CD4-positive, alpha-beta memory T cell (primary cell): ENCODE measurements at regions not wholly inside any gene's neighbourhood (a gene's known extent, or its start where the extent isn't known, plus 50 kb on each side); places are given as distances from the start of the nearest gene placed in this dataset.

ENCODE experiments used
- CTCF ChIA-PET: fragments of 350-600 bp; sonication (Branson Sonifier 250); formaldehyde crosslinking; loops from one replicate; lab custom pipeline; 2021; ENCODE audit warnings: inconsistent platforms; ENCODE audit not compliant: partially characterized antibody; lab: Charles Lee
- POLR2A ChIA-PET: fragments of 350-600 bp; sonication (Branson Sonifier 250); formaldehyde crosslinking; loops from one replicate; lab custom pipeline; 2021; ENCODE audit not compliant: partially characterized antibody; lab: Charles Lee
- DNase-seq, 5 donors: peaks; one replicate each; pipeline versions ENCODE4 v3.0.0 to v3.0.0-alpha.2; 2020 to 2022; ENCODE audit warnings: mixed read lengths in 1 of 5
- H3K27ac ChIP-seq: one replicate; pipeline ENCODE4 v1.7.0; 2013; ENCODE audit warnings: low read depth, low read length
- H3K27me3 ChIP-seq: 2 replicates; pipeline ENCODE4 v1.7.0; 2013; ENCODE audit warnings: mild to moderate bottlenecking, low read length, moderate library complexity; ENCODE audit not compliant: insufficient read depth
- H3K36me3 ChIP-seq: 2 replicates; pipeline ENCODE4 v1.7.0; 2013; ENCODE audit warnings: mild to moderate bottlenecking, low read length, moderate library complexity; ENCODE audit not compliant: insufficient read depth
- H3K4me1 ChIP-seq: 2 replicates; pipeline ENCODE4 v1.7.0; 2013; ENCODE audit warnings: mild to moderate bottlenecking, low read length, moderate library complexity; ENCODE audit not compliant: insufficient read depth
- H3K4me3 ChIP-seq, 2 donors: one replicate each; pipeline ENCODE4 v1.7.0; 2013; ENCODE audit warnings: low read length in 2 of 2, mild to moderate bottlenecking in 1 of 2
- H3K9me3 ChIP-seq, 2 donors: one replicate each; pipeline ENCODE4 v1.7.0; 2013; ENCODE audit warnings: low read length in 2 of 2, control low read depth in 1 of 2; ENCODE audit not compliant: control insufficient read depth in 1 of 2
- H3K27ac Mint-ChIP-seq, 7 donors: one replicate each; pipeline ENCODE4 v1.8.0; 2020 to 2021; ENCODE audit warnings: mixed read lengths in 7 of 7, mild to moderate bottlenecking in 6 of 7, inconsistent platforms in 3 of 7, moderate library complexity in 3 of 7
- H3K27me3 Mint-ChIP-seq, 2 donors: one replicate each; pipeline ENCODE4 v1.8.0; 2020 to 2021; ENCODE audit warnings: mixed read lengths in 2 of 2
- H3K36me3 Mint-ChIP-seq, 2 donors: one replicate each; pipeline ENCODE4 v1.8.0; 2020 to 2021; ENCODE audit warnings: mixed read lengths in 2 of 2, inconsistent platforms in 1 of 2, mild to moderate bottlenecking in 1 of 2
- H3K4me1 Mint-ChIP-seq, 4 donors: one replicate each; pipeline ENCODE4 v1.8.0; 2020 to 2021; ENCODE audit warnings: mixed read lengths in 4 of 4, mild to moderate bottlenecking in 1 of 4
- H3K4me3 Mint-ChIP-seq, 8 donors: one replicate each; pipeline ENCODE4 v1.8.0; 2020 to 2021; ENCODE audit warnings: mixed read lengths in 8 of 8, mild to moderate bottlenecking in 7 of 8, moderate library complexity in 6 of 8, inconsistent platforms in 3 of 8
- H3K9me3 Mint-ChIP-seq, 8 donors: one replicate each; pipeline ENCODE4 v1.8.0; 2020 to 2021; ENCODE audit warnings: mixed read lengths in 8 of 8, mild to moderate bottlenecking in 5 of 8, inconsistent platforms in 3 of 8, moderate library complexity in 1 of 8
- intact Hi-C: fragments of 100-400 bp; cut with micrococcal nuclease; formaldehyde crosslinking; loops from one replicate; pipeline ENCODE4 v1.15.1; 2023

DNA sequence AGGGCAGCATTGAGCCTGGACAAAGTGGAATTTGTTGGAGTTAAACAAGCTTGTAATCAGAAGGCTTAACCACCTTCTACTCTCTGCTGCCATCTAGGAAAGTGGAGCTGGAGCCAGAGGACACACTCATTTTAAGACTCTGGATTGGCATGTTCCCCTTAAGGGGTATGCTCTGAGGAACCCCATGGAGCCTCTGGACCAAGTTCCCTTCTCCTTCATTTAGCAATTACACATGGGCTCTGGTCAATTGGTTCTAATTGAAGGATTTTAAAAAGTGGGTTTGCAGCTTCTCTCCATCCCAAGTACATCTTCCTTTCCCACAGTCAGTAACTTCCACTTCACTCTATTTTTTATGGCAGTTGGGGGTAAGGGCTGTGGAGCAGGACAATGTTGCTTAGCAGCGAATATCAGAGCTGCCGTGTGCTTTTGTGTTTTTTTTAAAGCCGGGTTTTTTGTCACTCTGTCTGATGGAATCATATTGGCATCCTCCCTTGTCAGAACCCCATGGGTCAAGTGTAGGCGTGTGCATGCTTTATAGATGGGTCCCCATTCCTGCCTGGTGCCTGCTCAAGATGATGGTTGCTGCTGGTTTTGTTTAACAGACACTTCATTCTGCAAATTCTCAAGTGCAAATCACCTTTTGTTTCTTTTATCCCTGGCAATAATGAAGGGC is 330.7 kb upstream of the ADAMTSL1 start:
- H3K4me1 Mint-ChIP-seq: no peaks in the 10 kb centered on the region
- Histone ChIP-seq H3K27me3 (no peaks in the 10 kb centered on the region), H3K4me3 (no peak overlapping the region), H3K4me1 (no peaks in the 10 kb centered on the region), H3K9me3 (no peaks in the 10 kb centered on the region), H3K36me3 (no peaks in the 10 kb centered on the region), H3K27ac (no peak overlapping the region)
- no peaks in the 10 kb centered on the region for H3K36me3 Mint-ChIP-seq
- CTCF ChIA-PET: interaction anchor here (1.1 kb wide), 1 partner anchor 14 kb away, joined by 3 read pairs; no protein-coding TSS in a partner anchor
- H3K4me3 Mint-ChIP-seq: no peak overlapping the region
- H3K27ac Mint-ChIP-seq: no peak overlapping the region
- no peak for DNase-seq
- POLR2A ChIA-PET: no interaction called here
- no peaks in the 10 kb centered on the region for H3K27me3 Mint-ChIP-seq
- intact Hi-C loops: no loop called here
- H3K9me3 Mint-ChIP-seq: peaks cover 0 to 2% (median 0%) of the 10 kb centered on the region in 8 donors

DNA sequence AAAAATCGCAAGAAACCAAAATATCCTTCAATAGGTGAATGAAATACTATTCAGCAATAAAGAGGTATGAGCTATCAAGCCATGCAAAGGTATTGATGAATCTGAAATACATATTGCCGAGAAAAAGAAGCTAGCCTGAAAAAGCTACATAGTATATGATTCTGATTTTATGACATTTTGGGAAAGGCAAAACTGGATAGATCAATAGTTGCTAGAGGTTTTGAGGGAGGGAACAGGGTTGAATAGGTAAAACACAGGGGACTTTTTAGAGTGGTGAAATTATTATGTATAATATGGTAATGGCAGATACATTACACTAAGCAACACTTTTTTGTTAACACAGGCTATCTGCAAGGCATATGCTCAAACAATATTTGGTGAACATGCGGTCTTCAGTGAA is 327.6 kb upstream of the ADAMTSL1 start:
- no peak overlapping the region for H3K27ac ChIP-seq
- no peaks in the 10 kb centered on the region for H3K9me3 ChIP-seq
- H3K27me3 ChIP-seq: no peaks in the 10 kb centered on the region
- H3K4me1 ChIP-seq: no peaks in the 10 kb centered on the region
- no peaks in the 10 kb centered on the region for H3K36me3 ChIP-seq
- Mint-ChIP-seq H3K4me3 (no peak overlapping the region), H3K36me3 (no peaks in the 10 kb centered on the region), H3K27me3 (no peaks in the 10 kb centered on the region), H3K27ac (no peak overlapping the region), H3K4me1 (no peaks in the 10 kb centered on the region), H3K9me3 (peaks cover 0 to 2% (median 0%) of the 10 kb centered on the region in 8 donors)
- ChIA-PET POLR2A (no interaction called here), CTCF (no interaction called here)
- H3K4me3 ChIP-seq: no peak overlapping the region
- no peak for DNase-seq
- intact Hi-C loops: no loop called here

DNA sequence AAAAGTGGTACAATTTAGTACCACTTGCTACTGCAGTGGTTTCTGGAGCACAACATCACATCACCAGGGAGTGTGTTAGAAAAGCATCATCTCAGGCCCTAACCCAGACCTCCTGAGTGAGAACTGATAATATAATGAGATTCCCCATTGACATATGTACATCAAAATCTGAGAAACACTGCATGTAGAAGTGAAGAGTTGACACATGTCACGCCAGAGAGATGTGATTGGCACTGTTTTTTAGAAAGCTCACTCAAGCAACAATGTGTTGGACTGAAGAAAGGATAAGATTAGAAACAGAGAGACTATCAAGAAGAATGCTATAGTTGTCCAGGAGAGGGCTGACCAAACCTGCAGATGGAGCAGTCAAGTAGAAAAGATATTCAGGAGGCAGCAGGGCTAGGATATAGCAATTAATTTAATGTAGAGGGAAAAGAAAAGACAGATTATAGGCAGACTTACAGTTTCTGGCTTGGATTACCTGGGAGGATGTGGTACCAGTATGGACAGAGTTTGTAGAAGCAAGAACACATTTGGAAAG is 324.4 kb upstream of the ADAMTSL1 start:
- H3K27ac Mint-ChIP-seq: no peak overlapping the region
- intact Hi-C loops: no loop called here
- H3K27me3 Mint-ChIP-seq: no peaks in the 10 kb centered on the region
- no peaks in the 10 kb centered on the region for H3K4me1 ChIP-seq
- no peaks in the 10 kb centered on the region for H3K36me3 Mint-ChIP-seq
- ChIA-PET POLR2A (no interaction called here), CTCF (no interaction called here)
- no peaks in the 10 kb centered on the region for H3K9me3 ChIP-seq
- H3K27me3 ChIP-seq: no peaks in the 10 kb centered on the region
- H3K36me3 ChIP-seq: no peaks in the 10 kb centered on the region
- H3K4me3 Mint-ChIP-seq: no peak overlapping the region
- no peak overlapping the region for H3K27ac ChIP-seq
- H3K9me3 Mint-ChIP-seq: no peaks in the 10 kb centered on the region
- no peak for DNase-seq
- no peak overlapping the region for H3K4me3 ChIP-seq
- H3K4me1 Mint-ChIP-seq: no peaks in the 10 kb centered on the region

DNA sequence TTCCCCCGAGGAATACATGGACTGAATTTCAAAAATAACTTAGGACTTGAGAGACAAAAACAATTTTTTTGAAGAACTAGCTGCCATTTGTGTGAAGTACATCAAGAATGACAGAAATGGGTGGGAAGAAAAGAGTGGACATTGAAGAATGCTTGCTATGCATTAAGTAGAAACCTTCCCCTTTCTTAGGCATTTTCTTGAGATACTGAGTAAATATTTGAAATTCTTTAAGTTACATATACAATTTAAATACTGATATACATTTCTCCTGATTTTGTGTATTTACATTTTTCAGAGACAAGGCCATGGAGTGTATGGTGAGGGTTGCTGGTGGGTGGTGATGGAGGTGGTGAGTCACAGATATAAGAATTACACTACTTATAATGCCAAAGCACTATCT is 319.3 kb upstream of the ADAMTSL1 start:
- Histone ChIP-seq H3K36me3 (no peaks in the 10 kb centered on the region), H3K27ac (no peak overlapping the region), H3K4me1 (no peaks in the 10 kb centered on the region), H3K9me3 (no peaks in the 10 kb centered on the region), H3K27me3 (no peaks in the 10 kb centered on the region), H3K4me3 (no peak overlapping the region)
- intact Hi-C loops: no loop called here
- no peaks in the 10 kb centered on the region for H3K36me3 Mint-ChIP-seq
- H3K9me3 Mint-ChIP-seq: peaks cover 0 to 6% (median 0%) of the 10 kb centered on the region in 8 donors
- H3K27me3 Mint-ChIP-seq: no peaks in the 10 kb centered on the region
- H3K4me3 Mint-ChIP-seq: no peak overlapping the region
- H3K4me1 Mint-ChIP-seq: no peaks in the 10 kb centered on the region
- no peak overlapping the region for H3K27ac Mint-ChIP-seq
- ChIA-PET POLR2A (no interaction called here), CTCF (no interaction called here)
- no peak for DNase-seq

DNA sequence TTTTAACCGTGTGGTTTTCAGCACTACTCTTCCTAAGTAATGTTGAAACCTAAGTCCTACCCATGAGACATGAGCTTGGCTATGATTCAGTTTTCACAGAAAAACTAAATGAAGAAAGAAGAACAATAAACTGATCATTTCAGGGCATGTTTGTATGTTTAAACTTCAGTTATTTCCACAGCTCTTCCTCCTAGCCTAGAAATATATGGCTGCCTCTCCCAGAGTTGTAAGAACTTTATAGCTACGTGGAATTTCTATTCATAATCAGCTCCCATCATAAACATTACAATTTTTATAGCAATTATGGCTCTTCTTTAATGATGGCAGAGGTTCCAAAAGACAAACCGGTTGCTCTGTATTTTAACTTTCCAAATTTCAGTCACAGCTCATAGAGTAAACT is 314.7 kb upstream of the ADAMTSL1 start:
- DNase-seq: no peak
- Histone ChIP-seq H3K4me1 (no peaks in the 10 kb centered on the region), H3K36me3 (no peaks in the 10 kb centered on the region), H3K9me3 (no peaks in the 10 kb centered on the region), H3K4me3 (no peak overlapping the region), H3K27me3 (no peaks in the 10 kb centered on the region), H3K27ac (no peak overlapping the region)
- H3K4me1 Mint-ChIP-seq: no peaks in the 10 kb centered on the region
- peaks cover 0 to 2% of the 10 kb centered on the region in 2 donors for H3K27me3 Mint-ChIP-seq
- ChIA-PET CTCF (no interaction called here), POLR2A (no interaction called here)
- H3K27ac Mint-ChIP-seq: no peak overlapping the region
- H3K4me3 Mint-ChIP-seq: no peak overlapping the region
- H3K36me3 Mint-ChIP-seq: no peaks in the 10 kb centered on the region
- intact Hi-C loops: no loop called here
- peaks cover 0 to 6% (median under 1%) of the 10 kb centered on the region in 8 donors for H3K9me3 Mint-ChIP-seq

DNA sequence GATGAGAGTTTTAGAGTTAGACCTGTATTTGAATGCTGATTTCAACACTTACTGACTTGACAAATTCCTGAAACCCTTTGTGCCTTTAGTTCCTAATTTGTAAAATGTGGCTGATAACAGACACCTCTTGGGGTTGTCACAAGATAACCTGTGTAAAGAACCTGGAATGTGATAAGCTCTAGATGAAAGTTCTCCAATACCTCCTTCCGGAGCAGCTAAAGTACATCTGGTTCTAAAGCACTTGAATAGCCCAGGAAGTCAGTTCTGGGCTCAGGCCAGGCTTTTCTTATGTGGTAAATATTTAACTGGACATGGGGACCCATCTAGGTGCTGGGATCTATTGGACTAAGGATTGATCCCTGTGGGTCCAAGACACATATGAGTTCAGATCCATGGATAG is 310.8 kb upstream of the ADAMTSL1 start:
- Mint-ChIP-seq H3K36me3 (no peaks in the 10 kb centered on the region), H3K27ac (no peak overlapping the region), H3K4me3 (no peak overlapping the region), H3K4me1 (no peaks in the 10 kb centered on the region), H3K9me3 (peaks cover 0 to 6% (median 1%) of the 10 kb centered on the region in 8 donors), H3K27me3 (peaks cover 0 to 2% of the 10 kb centered on the region in 2 donors)
- no peaks in the 10 kb centered on the region for H3K27me3 ChIP-seq
- H3K9me3 ChIP-seq: no peaks in the 10 kb centered on the region
- ChIA-PET CTCF (no interaction called here), POLR2A (no interaction called here)
- no peaks in the 10 kb centered on the region for H3K36me3 ChIP-seq
- H3K4me3 ChIP-seq: no peak overlapping the region
- no peaks in the 10 kb centered on the region for H3K4me1 ChIP-seq
- no peak for DNase-seq
- H3K27ac ChIP-seq: no peak overlapping the region
- intact Hi-C loops: no loop called here

DNA sequence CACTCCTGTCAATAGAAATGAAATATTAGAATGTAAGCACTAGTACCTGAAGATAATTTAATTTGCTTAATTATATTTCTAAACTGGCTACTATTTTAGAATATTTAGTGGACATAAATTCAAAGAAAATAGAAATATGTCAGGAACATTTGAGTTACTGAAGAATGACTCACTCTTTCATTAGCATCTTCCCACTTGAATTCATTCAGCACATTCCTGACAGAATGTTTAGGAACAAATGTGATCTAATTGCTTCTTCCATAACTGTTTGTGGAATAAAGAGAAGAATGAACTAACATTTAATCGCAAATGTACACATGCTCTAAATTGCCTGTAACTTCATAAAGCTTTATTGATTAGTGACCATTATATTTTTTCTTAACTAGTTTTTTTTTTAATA is 306.2 kb upstream of the ADAMTSL1 start:
- Mint-ChIP-seq H3K4me3 (no peak overlapping the region), H3K27me3 (peaks cover 0 to 2% of the 10 kb centered on the region in 2 donors), H3K9me3 (peaks cover 0 to 6% (median 3%) of the 10 kb centered on the region in 8 donors), H3K4me1 (no peaks in the 10 kb centered on the region), H3K36me3 (no peaks in the 10 kb centered on the region), H3K27ac (no peak overlapping the region)
- ChIA-PET POLR2A (no interaction called here), CTCF (no interaction called here)
- Histone ChIP-seq H3K9me3 (no peaks in the 10 kb centered on the region), H3K4me3 (no peak overlapping the region), H3K27ac (no peak overlapping the region), H3K36me3 (no peaks in the 10 kb centered on the region), H3K4me1 (no peaks in the 10 kb centered on the region), H3K27me3 (no peaks in the 10 kb centered on the region)
- intact Hi-C loops: no loop called here
- DNase-seq: no peak
